ENCODE measurements at regions not wholly inside any gene's neighbourhood (a gene's known extent, or its start where the extent isn't known, plus 50 kb on each side); places are given as distances from the start of the nearest gene placed in this dataset.
A peak's percentile ranks its signal among the peaks of the same experiment; 100 is the strongest.
"Not testable (repeated sequence)": the region's sequence is repeated elsewhere in the genome, so short reads cannot be mapped to it uniquely, and the experiment has no call there.

DNA sequence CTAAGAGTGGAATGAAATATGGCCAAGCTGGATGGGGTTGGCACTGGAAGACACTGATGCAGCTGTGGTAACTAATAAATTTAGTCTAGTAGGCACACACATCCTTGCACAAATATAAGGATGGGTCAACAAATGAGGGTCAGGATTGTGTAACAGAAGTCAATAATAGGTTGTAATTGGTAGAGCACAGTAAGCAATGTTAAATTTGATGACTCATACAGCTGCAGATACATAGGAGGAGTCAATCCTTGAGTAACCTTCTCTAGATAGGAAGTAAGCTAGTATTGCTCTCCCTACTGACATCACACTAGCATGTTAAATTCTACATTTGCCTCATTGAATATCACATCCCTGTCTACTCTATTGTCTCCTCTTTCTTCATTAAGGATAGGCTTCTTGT lies 332.1 kb downstream of the PTPRC start:
- TF ChIP-seq ZNF274 (IDR thresholded peaks at IDR 0.05; ENCODE audit: low read depth, low read length): no peak
- H3K4me3 ChIP-seq (ENCODE audit: low read length): no peak overlapping the region

DNA sequence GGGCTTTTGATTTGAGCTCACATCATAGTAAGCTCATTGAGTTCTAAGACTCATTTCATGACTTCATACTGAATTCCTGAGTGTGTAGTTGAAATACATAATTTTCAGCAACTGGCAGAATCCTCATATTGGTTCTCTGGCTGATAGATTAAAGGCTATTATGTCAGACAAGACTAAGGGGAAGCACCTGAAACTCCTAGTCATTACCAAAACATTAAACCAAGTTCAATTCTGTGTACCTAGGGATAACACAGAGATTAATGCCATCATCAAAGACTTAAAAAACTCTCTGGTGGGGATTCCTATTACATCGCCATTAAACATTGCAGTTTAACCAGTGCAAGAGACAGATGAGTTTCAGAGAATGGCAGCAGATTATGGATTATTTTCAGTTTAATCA lies 339.1 kb downstream of the PTPRC start:
- no peak overlapping the region for H3K4me3 ChIP-seq (ENCODE audit: low read length)
- no peak for TF ChIP-seq ZNF274 (IDR thresholded peaks at IDR 0.05; ENCODE audit: low read depth, low read length)

DNA sequence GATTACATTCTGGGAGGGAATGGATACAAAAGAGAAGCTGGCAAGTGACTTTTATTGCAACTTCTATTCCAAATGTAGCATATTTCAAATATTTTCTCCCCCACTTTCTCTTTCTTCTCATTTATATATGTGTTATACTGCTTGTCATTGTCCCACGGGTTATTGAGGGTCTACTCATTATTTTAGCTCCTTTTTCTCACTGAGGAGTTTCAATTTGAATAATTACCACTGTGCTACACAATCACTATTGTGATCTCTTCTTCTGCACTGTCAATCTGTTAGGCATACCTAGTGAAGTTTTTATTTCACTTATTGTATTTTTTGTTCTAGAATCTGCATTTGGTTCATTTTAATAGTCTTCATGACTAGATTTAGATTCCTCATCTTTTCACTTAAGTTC lies 339.7 kb downstream of the PTPRC start:
- TF ChIP-seq ZNF274 (IDR thresholded peaks at IDR 0.05; ENCODE audit: low read depth, low read length): no peak

DNA sequence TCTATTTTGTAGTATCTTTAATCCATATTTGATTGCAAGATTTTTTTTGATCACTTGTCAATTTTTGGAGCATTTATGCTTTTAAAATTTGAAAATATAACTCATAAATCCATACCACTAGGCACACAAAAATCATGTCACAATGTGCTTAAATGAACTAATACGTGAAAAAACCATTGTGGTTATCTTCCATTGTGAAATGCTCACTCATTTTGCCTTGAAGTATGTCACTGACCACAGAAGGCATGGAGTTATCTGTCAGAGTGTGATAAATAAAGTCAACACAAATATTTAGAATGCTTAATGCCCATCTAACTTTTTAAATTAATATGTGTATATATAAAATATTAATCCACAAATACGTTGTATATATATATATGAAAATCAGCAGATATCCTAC lies 347.2 kb downstream of the PTPRC start:
- H3K4me3 ChIP-seq (ENCODE audit: low read length): no peak overlapping the region
- no peak for TF ChIP-seq ZNF274 (IDR thresholded peaks at IDR 0.05; ENCODE audit: low read depth, low read length)

More for the DNA sequence above, 339.7 kb downstream of the PTPRC start:
- H3K4me3 ChIP-seq (ENCODE audit: low read length): no peak overlapping the region

DNA sequence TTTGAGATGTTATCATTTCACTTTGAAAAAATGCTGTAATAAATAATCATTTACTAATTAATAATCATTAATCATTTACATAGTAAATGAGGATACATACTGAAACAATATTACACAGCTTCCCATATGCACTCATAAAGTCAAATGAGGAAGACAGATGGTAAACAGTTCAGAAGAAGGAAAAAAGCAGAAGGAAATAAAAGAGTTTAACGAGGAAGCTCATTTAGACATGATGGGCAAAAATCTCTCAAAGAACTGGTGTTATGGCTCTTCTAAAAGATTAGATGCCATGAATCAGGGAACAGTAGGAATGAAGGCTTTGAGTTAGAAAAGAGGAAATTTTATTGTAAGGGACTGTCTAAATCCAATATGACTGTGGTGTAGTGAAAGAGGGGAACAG lies 347.6 kb downstream of the PTPRC start:
- H3K4me3 ChIP-seq (ENCODE audit: low read length): no peak overlapping the region
- TF ChIP-seq ZNF274 (IDR thresholded peaks at IDR 0.05; ENCODE audit: low read depth, low read length): no peak

DNA sequence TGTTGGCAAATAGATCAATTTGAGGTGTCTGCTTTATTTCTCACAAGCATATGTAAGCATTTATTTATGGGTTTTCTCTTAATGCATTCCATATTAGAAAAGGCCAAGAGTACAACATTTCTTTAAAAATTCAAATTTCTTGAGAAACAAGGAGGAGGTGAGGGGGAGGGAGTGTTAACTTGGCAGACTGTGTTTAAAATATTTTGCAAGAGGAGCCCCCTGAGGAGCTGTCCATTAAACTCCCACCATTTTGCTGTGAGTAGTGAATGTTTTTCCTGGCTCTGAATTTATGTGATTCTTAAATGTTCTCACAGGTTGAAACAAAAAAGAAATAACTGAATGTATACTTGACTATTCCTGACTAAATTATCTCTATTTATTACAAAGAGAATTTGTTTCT lies 363.8 kb downstream of the PTPRC start:
- no peak for TF ChIP-seq ZNF274 (IDR thresholded peaks at IDR 0.05; ENCODE audit: low read depth, low read length)
- no peak overlapping the region for H3K4me3 ChIP-seq (ENCODE audit: low read length)

DNA sequence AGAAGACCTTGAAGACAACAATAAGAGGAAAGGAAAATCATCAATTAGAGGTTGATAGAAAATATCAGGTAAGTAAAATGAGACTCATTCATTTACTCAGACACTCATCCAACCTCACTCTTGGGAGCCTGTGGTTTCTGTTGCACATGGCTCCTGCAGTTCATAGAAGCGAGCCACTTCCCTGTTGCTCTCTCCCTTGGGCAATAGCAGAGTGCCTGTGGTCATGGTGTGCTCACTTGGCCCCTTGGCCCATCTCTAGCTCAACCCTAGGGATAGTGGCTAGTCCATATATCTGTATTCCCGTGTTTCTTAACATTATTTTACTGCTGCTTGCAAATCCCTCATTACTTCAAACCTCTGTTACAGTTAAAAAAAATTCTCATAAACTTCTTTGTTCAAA lies 368.6 kb downstream of the PTPRC start:
- TF ChIP-seq ZNF274 (IDR thresholded peaks at IDR 0.05; ENCODE audit: low read depth, low read length): no peak
- no peak overlapping the region for H3K4me3 ChIP-seq (ENCODE audit: low read length)

DNA sequence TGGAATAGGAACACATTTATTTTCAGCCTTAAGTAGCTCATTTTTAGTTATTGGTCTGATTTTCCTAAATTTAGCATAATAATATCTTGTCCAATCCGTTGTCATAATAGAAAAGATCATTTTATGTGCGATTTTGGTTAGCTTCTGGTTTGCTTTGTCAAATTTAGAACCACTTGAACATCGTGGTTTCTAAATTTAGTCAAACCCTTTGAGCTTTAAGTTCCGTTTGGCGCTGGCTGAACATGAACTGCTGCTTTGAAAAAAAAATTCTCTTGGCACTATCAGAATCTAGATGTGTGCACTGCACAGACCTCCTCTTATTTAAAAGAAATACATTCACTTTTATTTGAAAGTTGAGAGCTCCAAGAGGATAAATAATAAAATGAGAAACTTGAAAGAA lies 370.6 kb downstream of the PTPRC start:
- TF ChIP-seq ZNF274 (IDR thresholded peaks at IDR 0.05; ENCODE audit: low read depth, low read length): no peak
- H3K4me3 ChIP-seq (ENCODE audit: low read length): no peak overlapping the region

DNA sequence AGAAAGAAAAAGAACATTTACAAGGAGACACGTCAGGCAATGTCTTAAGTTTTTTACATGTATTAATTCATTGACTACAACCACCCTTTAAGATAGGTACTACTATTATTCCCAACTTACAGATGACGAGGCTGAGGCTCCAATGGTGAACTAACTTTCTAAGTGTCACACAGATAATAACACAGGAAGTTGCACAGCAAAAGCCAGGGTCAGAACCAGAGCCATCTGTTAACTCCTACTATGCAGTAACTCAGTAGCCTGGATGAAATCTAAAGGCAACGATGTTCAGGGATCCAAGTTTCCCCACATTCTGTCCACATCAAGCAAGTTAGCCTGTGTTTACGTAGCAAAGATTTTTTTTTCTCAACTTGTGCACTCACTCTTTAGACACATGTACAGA lies 371.7 kb downstream of the PTPRC start:
- H3K4me3 ChIP-seq (ENCODE audit: low read length): peak overlapping the region; percentile 36; the same call in 1 of the 2 replicates

DNA sequence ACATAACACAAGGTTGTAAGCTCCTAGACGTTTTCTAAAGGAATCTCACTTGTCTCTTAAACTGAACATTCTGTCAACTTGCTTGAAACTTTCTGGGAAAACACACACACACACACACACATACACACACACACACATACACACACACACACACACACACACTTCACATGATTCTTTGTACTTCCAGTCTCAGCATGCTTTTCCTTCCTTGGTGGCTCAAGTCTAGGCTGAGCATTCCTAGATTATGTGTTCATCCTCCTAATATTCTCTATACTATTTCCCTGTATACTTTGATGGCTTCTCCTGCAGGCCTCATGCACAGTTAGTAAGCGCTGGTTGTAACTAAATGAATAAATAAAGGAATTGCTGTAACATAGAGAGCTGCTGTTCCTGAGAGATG lies 372.1 kb downstream of the PTPRC start:
- no peak for TF ChIP-seq ZNF274 (IDR thresholded peaks at IDR 0.05; ENCODE audit: low read depth, low read length)
- H3K4me3 ChIP-seq (ENCODE audit: low read length): no peak overlapping the region

More for the DNA sequence above, 371.7 kb downstream of the PTPRC start:
- TF ChIP-seq ZNF274 (IDR thresholded peaks at IDR 0.05; ENCODE audit: low read depth, low read length): no peak

DNA sequence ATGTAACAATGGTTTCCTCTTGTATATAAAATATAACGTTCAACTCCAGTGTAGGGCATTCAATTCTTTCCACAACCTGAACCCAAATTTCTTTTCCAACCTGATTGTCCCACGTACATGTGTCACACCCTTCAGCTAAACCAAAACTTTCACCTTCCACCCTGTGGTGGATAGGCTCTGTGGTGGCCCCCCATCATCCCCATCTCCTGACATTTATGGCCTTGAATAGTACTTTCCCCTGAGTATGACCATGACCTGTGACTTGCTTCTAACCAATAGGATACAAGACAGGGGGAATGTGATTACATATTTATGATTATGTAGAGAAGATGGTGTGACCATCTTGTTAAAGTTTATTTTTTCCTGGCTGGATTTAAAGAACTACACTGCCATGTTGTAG lies 377.0 kb downstream of the PTPRC start:
- TF ChIP-seq ZNF274 (IDR thresholded peaks at IDR 0.05; ENCODE audit: low read depth, low read length): no peak

DNA sequence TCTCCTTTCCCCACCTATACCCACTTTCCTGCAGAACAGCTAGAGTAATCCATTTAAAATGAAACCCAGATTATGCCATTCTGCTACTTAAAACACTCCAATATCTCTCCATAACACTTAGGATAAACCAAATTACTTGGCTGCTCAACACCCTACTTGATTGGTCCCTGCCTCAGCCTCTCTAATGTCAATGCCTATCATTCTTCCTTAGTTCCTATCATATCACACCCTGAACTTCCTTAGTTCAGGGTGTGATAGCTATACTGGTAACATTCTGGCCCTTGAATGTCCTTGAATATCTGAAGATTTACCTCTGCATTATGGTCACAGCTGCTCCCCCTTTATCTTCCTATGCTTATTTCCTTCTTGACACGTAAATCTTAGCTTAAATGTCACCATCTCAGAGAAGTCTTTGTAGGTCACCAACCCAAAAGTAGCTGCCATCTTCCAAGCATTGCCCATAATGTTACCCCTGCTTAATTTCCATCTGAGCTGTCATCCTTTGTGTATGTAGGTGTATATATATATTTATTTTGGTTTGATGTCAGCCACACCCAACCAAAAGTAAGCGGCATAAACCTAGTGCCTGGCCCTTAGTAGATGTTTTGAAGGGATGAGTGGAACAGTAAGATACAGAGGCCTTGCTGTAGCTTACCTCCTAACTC lies 379.8 kb downstream of the PTPRC start:
- H3K4me3 ChIP-seq (ENCODE audit: low read length): no peak overlapping the region
- no peak for TF ChIP-seq ZNF274 (IDR thresholded peaks at IDR 0.05; ENCODE audit: low read depth, low read length)

More for the DNA sequence above, 377.0 kb downstream of the PTPRC start:
- H3K4me3 ChIP-seq (ENCODE audit: low read length): no peak overlapping the region

DNA sequence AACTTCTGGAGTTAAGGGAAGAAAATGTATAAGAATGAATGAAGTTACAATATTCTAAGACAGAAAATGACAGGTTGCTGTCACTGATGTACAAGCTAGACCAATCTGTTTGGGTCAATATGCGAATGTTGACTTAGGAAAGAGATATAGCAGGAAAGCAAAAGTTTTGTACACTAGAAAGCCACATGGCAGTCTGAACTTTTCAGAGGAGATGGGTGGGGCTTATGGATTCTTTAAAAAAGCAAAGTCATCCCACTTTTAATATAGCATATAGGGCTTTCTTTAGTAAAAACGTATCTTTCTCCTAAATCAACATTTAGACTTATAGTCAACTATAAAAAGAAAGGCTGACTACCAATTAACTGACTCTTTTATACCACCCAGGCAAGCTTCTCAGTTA lies 381.2 kb downstream of the PTPRC start:
- TF ChIP-seq ZNF274 (IDR thresholded peaks at IDR 0.05; ENCODE audit: low read depth, low read length): no peak

DNA sequence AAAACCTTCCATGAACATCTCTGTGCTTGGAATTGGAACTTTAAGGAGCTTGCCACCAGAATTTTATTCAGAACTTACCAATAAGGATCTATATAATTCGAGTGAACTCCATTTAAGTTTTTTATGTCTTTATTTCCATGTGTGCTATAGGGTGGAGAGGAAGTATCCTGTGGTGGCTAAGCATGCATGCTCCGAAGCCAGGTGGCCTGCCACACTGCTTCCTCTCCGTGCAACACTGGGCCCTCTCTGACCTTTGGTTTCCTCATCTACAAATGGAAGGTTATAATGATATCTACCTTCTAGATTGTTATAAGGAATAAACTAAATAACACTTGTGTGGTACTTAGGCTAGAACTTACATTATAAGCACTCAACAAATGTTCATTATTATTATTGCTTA lies 382.1 kb downstream of the PTPRC start:
- no peak overlapping the region for H3K4me3 ChIP-seq (ENCODE audit: low read length)
- TF ChIP-seq ZNF274 (IDR thresholded peaks at IDR 0.05; ENCODE audit: low read depth, low read length): no peak

More for the DNA sequence above, 381.2 kb downstream of the PTPRC start:
- no peak overlapping the region for H3K4me3 ChIP-seq (ENCODE audit: low read length)

DNA sequence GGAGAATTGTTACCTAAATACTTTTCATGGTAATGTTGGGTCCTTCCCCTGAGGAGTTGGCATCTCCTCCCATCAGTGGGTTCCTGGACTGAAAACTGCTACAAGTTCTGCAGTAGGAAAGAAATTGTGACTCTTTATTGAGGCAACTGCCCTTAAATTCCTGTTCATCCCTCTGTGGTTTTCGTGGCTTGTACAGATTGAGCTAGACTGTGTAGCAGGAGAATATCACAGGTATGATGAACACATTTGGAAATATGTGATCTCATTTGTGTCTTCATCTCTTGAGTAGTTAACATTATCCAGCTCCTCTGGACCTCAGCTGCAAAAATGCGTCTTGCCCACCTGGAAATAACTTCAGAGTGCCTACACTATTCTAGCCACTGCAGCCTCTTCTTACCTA lies 390.6 kb downstream of the PTPRC start:
- H3K4me3 ChIP-seq (ENCODE audit: low read length): no peak overlapping the region
- no peak for TF ChIP-seq ZNF274 (IDR thresholded peaks at IDR 0.05; ENCODE audit: low read depth, low read length)

DNA sequence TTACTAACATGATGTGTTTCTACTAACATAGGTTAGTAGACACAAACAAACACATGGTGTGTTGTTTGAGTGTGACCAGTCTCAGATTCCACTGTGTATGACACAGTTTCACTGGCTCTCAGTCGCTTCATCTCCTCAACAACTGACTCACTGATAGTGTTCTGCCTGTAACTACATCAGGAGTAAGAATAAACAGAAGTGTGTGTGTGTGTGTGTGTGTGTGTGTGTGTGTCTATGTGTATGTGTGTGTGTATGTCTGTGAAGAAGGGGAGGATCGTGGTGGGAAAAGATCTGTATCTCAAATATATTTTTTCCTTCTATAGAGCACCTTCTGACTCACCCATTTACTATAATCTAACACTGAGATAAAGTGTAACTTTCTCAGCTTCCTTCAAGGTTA lies 391.0 kb downstream of the PTPRC start:
- TF ChIP-seq ZNF274 (IDR thresholded peaks at IDR 0.05; ENCODE audit: low read depth, low read length): no peak
- H3K4me3 ChIP-seq (ENCODE audit: low read length): no peak overlapping the region

DNA sequence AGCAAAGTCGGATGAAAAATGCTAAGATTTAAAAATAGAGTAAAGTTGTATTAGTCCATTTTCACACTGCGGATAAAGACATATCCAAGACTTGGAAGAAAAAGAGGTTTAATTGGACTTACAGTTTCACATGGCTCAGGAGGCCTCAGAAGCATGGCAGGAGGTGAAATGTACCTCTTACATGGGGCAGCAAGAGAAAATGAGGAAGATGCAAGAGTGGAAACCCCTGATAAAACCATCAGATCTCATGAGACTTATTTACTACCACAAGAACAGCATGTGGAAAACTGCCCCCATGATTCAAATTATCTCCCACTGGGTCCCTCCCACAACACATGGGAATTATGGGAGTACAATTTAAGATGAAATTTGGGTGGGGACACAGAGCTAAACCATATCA lies 391.7 kb downstream of the PTPRC start:
- H3K4me3 ChIP-seq (ENCODE audit: low read length): not testable (repeated sequence)

DNA sequence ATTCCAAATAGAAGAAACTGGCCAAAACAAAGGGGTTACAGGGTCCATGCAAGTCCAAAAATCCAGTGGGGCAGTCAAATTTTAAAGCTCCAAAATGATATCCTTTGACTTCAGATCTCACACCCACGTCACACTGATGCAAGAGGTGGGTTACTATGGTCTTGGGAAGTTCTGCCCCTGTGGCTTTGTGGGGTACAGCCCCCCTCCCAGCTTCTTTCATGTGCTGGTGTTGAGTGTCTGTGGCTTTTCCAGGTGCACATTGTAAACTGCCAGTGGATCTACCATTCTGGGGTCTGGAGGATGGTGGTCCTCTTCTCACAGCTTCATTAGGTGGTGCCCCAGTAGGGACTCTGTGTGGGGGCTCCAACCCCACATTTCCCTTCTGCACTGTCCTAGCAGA lies 392.3 kb downstream of the PTPRC start:
- H3K4me3 ChIP-seq (ENCODE audit: low read length): not testable (repeated sequence)

DNA sequence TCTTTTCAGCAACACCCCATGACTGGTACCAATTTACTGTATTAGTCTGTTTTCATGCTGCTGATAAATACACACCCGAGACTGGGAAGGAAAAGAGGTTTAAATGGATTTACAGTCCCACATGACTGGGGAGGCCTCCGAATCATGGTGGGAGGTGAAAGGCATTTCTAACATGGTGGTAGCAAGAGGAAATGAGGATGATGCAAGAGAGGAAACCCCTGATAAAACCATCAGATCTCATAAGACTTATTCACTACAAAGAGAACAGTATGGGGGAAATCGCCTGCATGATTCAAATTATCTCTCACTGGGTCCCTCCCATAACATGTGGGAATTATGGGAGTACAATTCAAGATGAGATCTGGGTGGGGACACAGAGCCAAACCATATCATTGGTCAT lies 393.6 kb downstream of the PTPRC start:
- not testable (repeated sequence) for H3K4me3 ChIP-seq (ENCODE audit: low read length)

Data from GM08714 (cell line).